ENCODE measurements at regions not wholly inside any gene's neighbourhood (a gene's known extent, or its start where the extent isn't known, plus 50 kb on each side); places are given as distances from the start of the nearest gene placed in this dataset.

DNA sequence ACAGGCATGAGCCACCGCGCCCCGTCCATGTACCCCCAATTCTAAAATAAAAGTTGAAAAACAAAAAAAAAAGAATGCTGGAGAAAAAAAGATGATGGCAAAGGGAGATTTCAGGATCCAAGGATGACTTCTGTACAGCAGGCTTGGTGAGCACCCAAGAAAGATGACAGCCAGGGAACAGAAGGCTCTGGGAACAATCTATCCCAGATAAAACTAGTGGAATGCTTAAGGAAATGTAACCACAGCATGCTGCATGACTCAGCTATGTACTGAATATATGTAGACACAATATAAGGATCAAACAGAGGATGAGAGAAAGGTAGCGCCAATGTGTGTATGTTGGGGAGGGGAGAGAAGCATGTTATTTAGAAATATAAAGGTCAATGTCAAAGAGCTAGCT is 123.7 kb upstream of the TMTC1 start:
- no peaks in the 10 kb centered on the region for H3K27me3 ChIP-seq
- DNase-seq (no peak), FAIRE-seq (no peak), ATAC-seq (no peak)
- no peaks in the 10 kb centered on the region for H3K36me3 ChIP-seq
- no peak overlapping the region for H3K27ac ChIP-seq
- WGBS, 2 donors, result 86% methylated on average over 4 of the region's 4 CpGs
- intact Hi-C loops (cut with DNase I), result no loop called here
- H3K4me3 ChIP-seq, result no peak overlapping the region
- TF ChIP-seq, protein P1, sequence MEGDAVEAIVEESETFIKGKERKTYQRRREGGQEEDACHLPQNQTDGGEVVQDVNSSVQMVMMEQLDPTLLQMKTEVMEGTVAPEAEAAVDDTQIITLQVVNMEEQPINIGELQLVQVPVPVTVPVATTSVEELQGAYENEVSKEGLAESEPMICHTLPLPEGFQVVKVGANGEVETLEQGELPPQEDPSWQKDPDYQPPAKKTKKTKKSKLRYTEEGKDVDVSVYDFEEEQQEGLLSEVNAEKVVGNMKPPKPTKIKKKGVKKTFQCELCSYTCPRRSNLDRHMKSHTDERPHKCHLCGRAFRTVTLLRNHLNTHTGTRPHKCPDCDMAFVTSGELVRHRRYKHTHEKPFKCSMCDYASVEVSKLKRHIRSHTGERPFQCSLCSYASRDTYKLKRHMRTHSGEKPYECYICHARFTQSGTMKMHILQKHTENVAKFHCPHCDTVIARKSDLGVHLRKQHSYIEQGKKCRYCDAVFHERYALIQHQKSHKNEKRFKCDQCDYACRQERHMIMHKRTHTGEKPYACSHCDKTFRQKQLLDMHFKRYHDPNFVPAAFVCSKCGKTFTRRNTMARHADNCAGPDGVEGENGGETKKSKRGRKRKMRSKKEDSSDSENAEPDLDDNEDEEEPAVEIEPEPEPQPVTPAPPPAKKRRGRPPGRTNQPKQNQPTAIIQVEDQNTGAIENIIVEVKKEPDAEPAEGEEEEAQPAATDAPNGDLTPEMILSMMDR (IDR thresholded peaks at IDR 0.05), result no peak
- H3K4me1 ChIP-seq, result no peaks in the 10 kb centered on the region
- no peaks in the 10 kb centered on the region for H3K9me3 ChIP-seq

- Histone ChIP-seq H3K4me1 (no peaks in the 10 kb centered on the region), H3K9me3 (no peaks in the 10 kb centered on the region), H3K36me3 (no peaks in the 10 kb centered on the region), H3K27ac (no peak overlapping the region), H3K27me3 (no peaks in the 10 kb centered on the region), H3K4me3 (no peak overlapping the region)
- FAIRE-seq (no peak), ATAC-seq (no peak), DNase-seq (no peak)
- 27 to 56% methylated on average over 2 of the region's 2 CpGs for WGBS, 2 donors
- intact Hi-C loops (cut with DNase I), result no loop called here
- TF ChIP-seq, protein P1 (IDR thresholded peaks at IDR 0.05), result no peak
These were observed 118.3 kb upstream of the TMTC1 start for GRCh38 chr12:29902043-29902442.

DNA sequence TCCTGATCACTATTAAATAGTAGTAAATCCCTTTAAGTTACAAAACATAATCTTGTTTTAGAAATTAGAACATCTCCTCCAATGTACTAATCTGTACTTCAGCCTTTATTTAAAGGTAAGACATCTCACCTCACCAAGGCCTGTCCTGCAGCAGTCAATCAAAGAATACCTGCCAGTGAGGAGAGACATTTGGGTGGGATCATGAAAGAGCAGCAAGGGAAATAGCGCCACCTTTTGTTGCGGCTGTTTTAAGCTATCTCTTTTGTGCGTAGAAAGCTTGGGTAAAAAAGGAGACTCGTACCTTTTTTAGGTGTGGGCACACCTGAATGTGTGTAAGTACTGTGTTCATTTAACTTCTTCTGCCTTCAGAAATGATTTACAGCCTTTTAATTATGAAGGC is 117.8 kb upstream of the TMTC1 start:
- intact Hi-C loops (cut with DNase I), result no loop called here
- Histone ChIP-seq H3K9me3 (no peaks in the 10 kb centered on the region), H3K27me3 (no peaks in the 10 kb centered on the region), H3K27ac (no peak overlapping the region), H3K4me3 (no peak overlapping the region), H3K4me1 (no peaks in the 10 kb centered on the region), H3K36me3 (no peaks in the 10 kb centered on the region)
- TF ChIP-seq, protein P1 (IDR thresholded peaks at IDR 0.05), result no peak
- DNase-seq, result no peak
- 62 to 65% methylated on average over 4 of the region's 4 CpGs for WGBS, 2 donors
- no peak for ATAC-seq
- no peak for FAIRE-seq

DNA sequence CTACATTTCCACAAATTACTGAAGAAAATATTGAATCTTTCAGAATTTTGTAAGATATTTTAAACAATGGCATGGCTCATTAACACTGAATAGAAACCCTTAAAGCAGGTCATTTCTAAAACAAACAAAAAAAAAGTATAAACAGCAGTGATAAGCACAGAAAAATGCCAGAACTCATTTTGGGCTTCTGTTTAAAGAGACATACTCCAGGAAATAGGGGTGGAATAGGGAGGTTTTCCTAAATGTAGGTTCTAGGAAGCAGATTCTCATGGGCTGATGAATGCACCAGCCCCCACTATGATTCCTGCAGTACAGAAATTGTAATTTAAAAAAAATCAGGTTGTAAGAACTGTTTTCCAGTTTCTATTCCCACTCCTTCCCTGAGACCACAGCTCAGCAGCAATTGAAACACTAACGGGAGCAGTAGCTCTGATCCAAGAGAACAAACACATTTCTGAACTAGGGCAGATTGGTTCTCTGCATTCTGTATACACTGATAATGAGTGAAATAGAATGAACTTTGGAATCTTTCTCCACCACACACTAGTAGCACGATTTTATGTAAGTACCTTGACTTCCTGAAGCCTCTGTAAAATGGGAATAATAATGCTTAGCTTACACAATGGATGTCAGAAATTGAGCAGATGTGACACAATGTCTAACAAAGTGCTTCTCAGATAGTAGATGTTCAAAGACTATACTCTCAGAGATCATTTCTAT is 115.6 kb upstream of the TMTC1 start:
- TF ChIP-seq, protein P1 (IDR thresholded peaks at IDR 0.05), result no peak
- Histone ChIP-seq H3K27ac (no peak overlapping the region), H3K4me1 (no peaks in the 10 kb centered on the region), H3K27me3 (no peaks in the 10 kb centered on the region), H3K9me3 (no peaks in the 10 kb centered on the region), H3K36me3 (no peaks in the 10 kb centered on the region), H3K4me3 (no peak overlapping the region)
- DNase-seq (no peak), FAIRE-seq (no peak), ATAC-seq (no peak)
- intact Hi-C loops (cut with DNase I), result no loop called here
- 15 to 25% methylated on average over 2 of the region's 2 CpGs for WGBS, 2 donors

DNA sequence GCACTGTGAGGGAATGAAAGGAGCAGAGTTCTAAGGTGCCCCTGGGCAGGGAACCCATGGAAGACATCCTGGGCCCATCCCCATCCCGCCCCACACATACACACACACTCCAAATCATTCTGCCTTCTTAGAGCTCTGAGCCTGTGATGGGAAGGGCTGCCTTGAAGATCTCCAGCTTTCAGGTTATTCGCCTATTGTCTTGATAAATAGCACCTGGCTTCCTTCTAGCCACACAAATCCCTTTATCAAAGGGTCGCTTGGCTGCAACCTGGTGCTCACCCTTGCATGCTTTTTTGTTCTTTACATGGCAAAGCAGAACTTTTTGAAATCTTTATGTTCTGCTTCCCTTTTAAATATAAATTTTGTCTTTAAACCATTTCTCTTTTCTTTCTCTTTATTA is 112.2 kb upstream of the TMTC1 start:
- FAIRE-seq, result no peak
- no peak for ATAC-seq
- Histone ChIP-seq H3K4me1 (no peaks in the 10 kb centered on the region), H3K9me3 (no peaks in the 10 kb centered on the region), H3K27me3 (no peaks in the 10 kb centered on the region), H3K36me3 (no peaks in the 10 kb centered on the region), H3K4me3 (no peak overlapping the region), H3K27ac (no peak overlapping the region)
- intact Hi-C loops (cut with DNase I), result no loop called here
- no peak for DNase-seq
- TF ChIP-seq, protein P1 (IDR thresholded peaks at IDR 0.05), result no peak
- 61 to 64% methylated on average over 3 of the region's 3 CpGs for WGBS, 2 donors
